NCI-H2081 treated with DMSO at 0.1 percent for 48 hours (cell line): ENCODE measurements at regions not wholly inside any gene's neighbourhood (a gene's known extent, or its start where the extent isn't known, plus 50 kb on each side); places are given as distances from the start of the nearest gene placed in this dataset.
"Not testable (repeated sequence)": the region's sequence is repeated elsewhere in the genome, so short reads cannot be mapped to it uniquely, and the experiment has no call there.

Source experiments
- DNase-seq: peaks from one replicate; lab custom pipeline; 2025; lab: John Stamatoyannopoulos, UW

GRCh38 chr4:38334791-38335190 is 329.2 kb upstream of the KLF3 start:
- DNase-seq, result no peak

GRCh38 chr4:38338939-38339338 is 325.1 kb upstream of the KLF3 start:
- not testable (repeated sequence) for DNase-seq

- no peak for DNase-seq
Observed at GRCh38 chr4:38343608-38344007, 320.4 kb upstream of the KLF3 start.

GRCh38 chr4:38344929-38345328 is 319.1 kb upstream of the KLF3 start:
- no peak for DNase-seq

- no peak for DNase-seq
Observed at GRCh38 chr4:38347251-38347650, 316.7 kb upstream of the KLF3 start.

- no peak for DNase-seq
Observed at GRCh38 chr4:38354421-38354820, 309.6 kb upstream of the KLF3 start.

GRCh38 chr4:38354872-38355271 is 309.1 kb upstream of the KLF3 start:
- no peak for DNase-seq

GRCh38 chr4:38356686-38357085 is 307.3 kb upstream of the KLF3 start:
- no peak for DNase-seq

- no peak for DNase-seq
Observed at GRCh38 chr4:38357546-38357945, 306.5 kb upstream of the KLF3 start.

- no peak for DNase-seq
Observed at GRCh38 chr4:38359113-38359512, 304.9 kb upstream of the KLF3 start.

GRCh38 chr4:38360201-38360600 is 303.8 kb upstream of the KLF3 start:
- no peak for DNase-seq

GRCh38 chr4:38364383-38364963 is 299.5 kb upstream of the KLF3 start:
- no peak for DNase-seq

- DNase-seq, result no peak
Observed at GRCh38 chr4:38365261-38365660, 298.7 kb upstream of the KLF3 start.

GRCh38 chr4:38365748-38366310 is 298.2 kb upstream of the KLF3 start:
- no peak for DNase-seq

GRCh38 chr4:38366456-38366855 is 297.5 kb upstream of the KLF3 start:
- no peak for DNase-seq

- no peak for DNase-seq
Observed at GRCh38 chr4:38366997-38367396, 297.0 kb upstream of the KLF3 start.

- DNase-seq, result no peak
Observed at GRCh38 chr4:38367642-38368174, 296.3 kb upstream of the KLF3 start.

- no peak for DNase-seq
Observed at GRCh38 chr4:38368613-38369012, 295.4 kb upstream of the KLF3 start.

GRCh38 chr4:38371391-38371851 is 292.6 kb upstream of the KLF3 start:
- no peak for DNase-seq

- DNase-seq, result no peak
Observed at GRCh38 chr4:38373375-38373774, 290.6 kb upstream of the KLF3 start.

GRCh38 chr4:38377195-38377594 is 286.8 kb upstream of the KLF3 start:
- no peak for DNase-seq

GRCh38 chr4:38378478-38378877 is 285.5 kb upstream of the KLF3 start:
- no peak for DNase-seq

GRCh38 chr4:38381788-38382187 is 282.2 kb upstream of the KLF3 start:
- DNase-seq, result no peak

GRCh38 chr4:38382520-38382919 is 281.5 kb upstream of the KLF3 start:
- no peak for DNase-seq
